SKM-1 (cell line): ENCODE measurements at regions not wholly inside any gene's neighbourhood (a gene's known extent, or its start where the extent isn't known, plus 50 kb on each side); places are given as distances from the start of the nearest gene placed in this dataset.

ENCODE experiments used
- DNase-seq: peaks from one replicate; lab custom pipeline; 2025; ENCODE audit not compliant: unreplicated experiment; lab: John Stamatoyannopoulos, UW

DNA sequence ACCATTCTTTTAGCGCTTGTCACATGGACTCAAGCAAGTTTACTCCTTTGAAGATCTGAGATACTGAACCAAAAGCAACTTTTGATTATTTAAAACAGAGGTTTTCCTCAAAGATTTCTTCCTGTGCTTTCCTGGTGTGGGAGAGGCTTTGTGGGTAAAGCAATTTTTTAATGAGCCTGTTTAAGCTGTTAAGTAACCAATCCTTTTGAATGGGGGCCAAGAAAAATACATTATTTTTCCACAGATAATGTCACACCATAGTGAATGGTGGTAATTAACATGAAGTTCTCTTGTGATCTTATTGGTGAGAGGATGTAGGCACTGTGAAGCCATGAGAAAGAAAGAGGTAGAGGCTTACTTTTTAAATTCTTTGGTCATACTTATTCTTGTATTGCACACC lies 55.8 kb upstream of the OBI1 start:
- no peak for DNase-seq

DNA sequence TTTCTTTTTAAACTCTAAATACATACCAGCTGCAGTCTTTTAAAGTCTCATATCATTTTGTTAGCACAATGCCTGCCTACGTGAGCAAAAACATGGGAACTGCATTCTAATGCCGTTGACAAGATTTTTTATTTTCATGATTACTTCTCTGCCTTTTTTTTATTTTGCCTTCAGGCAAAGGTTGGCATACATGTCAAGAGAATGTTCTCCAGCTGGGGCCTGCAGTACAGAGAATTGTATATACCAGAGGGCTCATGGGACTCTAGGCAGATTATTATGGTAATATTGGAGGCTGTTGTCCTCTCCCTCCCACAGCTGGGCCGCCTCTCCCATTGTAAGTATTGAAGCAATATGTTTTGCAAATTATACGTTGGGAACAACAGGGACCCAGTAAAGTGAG lies 53.9 kb upstream of the OBI1 start:
- DNase-seq, result no peak

DNA sequence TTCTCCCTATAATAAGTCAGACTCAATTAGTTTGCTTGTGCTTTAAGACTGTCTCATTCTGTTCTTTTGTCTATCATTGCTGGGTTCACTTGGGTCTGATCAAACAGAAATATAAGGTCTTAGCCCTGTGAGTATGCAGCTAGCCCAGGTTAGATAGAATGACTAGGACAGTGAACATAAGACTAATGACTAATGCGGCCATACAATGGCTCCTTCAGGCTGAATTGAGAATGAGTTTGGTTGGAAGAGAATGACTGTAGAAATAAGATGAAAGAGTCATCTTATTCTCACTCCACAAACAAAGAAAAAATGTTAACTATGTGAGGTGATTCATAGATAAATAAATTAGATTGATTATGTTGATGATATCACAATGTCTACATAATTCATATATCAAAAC lies 50.1 kb upstream of the OBI1 start:
- DNase-seq, result no peak
